Upper lobe of right lung (tissue), 1 donor: ENCODE measurements at regions not wholly inside any gene's neighbourhood (a gene's known extent, or its start where the extent isn't known, plus 50 kb on each side); places are given as distances from the start of the nearest gene placed in this dataset.

ENCODE experiments used
- ATAC-seq: fragments of 200-7000 bp; cut with Tn5 transposase; one replicate; pipeline ENCODE4 v1.9.1; 2020; ENCODE audit warnings: mild to moderate bottlenecking, moderate library complexity
- DNase-seq: peaks from one replicate; pipeline ENCODE4 v3.0.0-alpha.2; 2020
- H3K27ac ChIP-seq: fragments of 200-600 bp; one replicate; pipeline ENCODE4 v1.8.0; 2022
- H3K27me3 ChIP-seq: fragments of 200-600 bp; one replicate; pipeline ENCODE4 v1.8.0; 2022; ENCODE audit warnings: mild to moderate bottlenecking
- H3K36me3 ChIP-seq: fragments of 200-600 bp; one replicate; pipeline ENCODE4 v1.8.0; 2022
- H3K4me1 ChIP-seq: fragments of 200-600 bp; one replicate; pipeline ENCODE4 v1.8.0; 2022
- H3K4me3 ChIP-seq: fragments of 200-600 bp; one replicate; pipeline ENCODE4 v1.8.0; 2022; ENCODE audit warnings: mild to moderate bottlenecking
- H3K9me3 ChIP-seq: fragments of 200-600 bp; one replicate; pipeline ENCODE4 v1.8.0; 2022
- intact Hi-C: fragments of 100-400 bp; cut with DNase I; formaldehyde crosslinking; loops from one replicate; pipeline ENCODE4 v1.11.0; 2022
- TF ChIP-seq, protein P1 (sequence below): fragments of 200-600 bp; IDR thresholded peaks from one replicate; pipeline ENCODE4 v1.8.0; 2022; ENCODE audit warnings: antibody characterized with exemption
- donor health status: DM: no; HTN: yes; CAD: no; lungs with severe emphysema.

DNA sequence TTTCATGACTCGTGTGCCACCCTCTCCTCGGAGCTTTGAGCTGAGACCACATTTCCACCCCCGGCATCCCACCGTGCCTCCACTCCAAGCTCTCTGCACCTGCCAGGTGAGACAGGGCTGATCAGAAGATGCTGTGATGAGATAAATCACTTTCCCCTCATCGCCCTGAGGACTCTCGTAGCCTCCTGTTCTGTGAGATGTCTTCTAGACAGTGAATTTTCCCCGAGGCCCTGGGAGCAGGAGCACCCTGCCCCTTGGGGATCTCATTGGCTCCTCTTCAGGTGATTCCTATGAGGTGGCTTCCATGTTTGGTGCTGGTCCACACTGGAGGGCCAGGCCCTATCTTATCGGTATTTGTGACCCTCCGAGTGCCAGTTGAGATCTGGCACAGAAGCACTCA lies 154.0 kb upstream of the TSHZ3 start:
- Histone ChIP-seq H3K4me3 (no peak overlapping the region), H3K27me3 (no peaks in the 10 kb centered on the region), H3K4me1 (no peaks in the 10 kb centered on the region), H3K27ac (no peak overlapping the region), H3K36me3 (no peaks in the 10 kb centered on the region), H3K9me3 (no peaks in the 10 kb centered on the region)
- intact Hi-C loops = no loop called here
- TF ChIP-seq, protein P1, sequence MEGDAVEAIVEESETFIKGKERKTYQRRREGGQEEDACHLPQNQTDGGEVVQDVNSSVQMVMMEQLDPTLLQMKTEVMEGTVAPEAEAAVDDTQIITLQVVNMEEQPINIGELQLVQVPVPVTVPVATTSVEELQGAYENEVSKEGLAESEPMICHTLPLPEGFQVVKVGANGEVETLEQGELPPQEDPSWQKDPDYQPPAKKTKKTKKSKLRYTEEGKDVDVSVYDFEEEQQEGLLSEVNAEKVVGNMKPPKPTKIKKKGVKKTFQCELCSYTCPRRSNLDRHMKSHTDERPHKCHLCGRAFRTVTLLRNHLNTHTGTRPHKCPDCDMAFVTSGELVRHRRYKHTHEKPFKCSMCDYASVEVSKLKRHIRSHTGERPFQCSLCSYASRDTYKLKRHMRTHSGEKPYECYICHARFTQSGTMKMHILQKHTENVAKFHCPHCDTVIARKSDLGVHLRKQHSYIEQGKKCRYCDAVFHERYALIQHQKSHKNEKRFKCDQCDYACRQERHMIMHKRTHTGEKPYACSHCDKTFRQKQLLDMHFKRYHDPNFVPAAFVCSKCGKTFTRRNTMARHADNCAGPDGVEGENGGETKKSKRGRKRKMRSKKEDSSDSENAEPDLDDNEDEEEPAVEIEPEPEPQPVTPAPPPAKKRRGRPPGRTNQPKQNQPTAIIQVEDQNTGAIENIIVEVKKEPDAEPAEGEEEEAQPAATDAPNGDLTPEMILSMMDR = no peak
- no peak for ATAC-seq
- DNase-seq = no peak

DNA sequence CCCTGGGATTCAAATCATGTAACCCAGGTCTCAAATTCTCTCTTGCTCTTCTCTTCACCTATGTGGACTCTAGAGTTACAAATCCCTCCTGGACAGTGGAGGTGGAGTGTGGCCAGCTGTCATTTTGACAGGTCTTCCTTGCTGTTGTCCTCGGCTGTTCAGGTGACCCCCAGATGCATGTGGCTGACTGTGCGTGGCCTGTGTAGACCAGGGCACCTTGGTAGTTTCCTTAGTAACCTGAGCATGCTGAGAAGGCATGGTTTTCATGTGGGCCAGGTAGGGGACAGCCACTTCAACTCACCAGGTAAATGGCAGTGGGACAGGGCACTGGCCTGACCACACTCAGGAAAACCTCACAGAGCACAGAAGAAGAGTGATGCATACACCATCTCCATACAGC lies 155.0 kb upstream of the TSHZ3 start:
- no peak overlapping the region for H3K4me3 ChIP-seq
- no peaks in the 10 kb centered on the region for H3K27me3 ChIP-seq
- H3K27ac ChIP-seq = no peak overlapping the region
- ATAC-seq = no peak
- intact Hi-C loops = no loop called here
- H3K9me3 ChIP-seq = no peaks in the 10 kb centered on the region
- no peaks in the 10 kb centered on the region for H3K36me3 ChIP-seq
- no peak for DNase-seq
- TF ChIP-seq, protein P1 = no peak
- H3K4me1 ChIP-seq = no peaks in the 10 kb centered on the region

DNA sequence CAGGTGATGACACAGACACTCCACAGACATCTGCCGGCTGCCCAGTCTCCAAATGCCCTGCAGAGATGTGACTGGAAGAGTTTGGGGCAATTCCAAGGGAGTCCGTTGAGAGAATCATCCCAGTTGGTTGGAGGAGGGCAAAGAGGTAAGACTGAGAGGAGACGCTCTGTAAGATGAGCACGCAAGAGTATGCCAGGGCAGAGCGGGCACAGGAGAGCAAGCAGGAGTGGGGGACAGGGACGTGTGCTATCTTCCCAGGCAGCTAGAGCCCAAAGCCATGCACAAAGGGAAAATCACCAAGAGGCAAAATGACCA lies 156.3 kb upstream of the TSHZ3 start:
- intact Hi-C loops = no loop called here
- TF ChIP-seq, protein P1 = no peak
- ATAC-seq = no peak

DNA sequence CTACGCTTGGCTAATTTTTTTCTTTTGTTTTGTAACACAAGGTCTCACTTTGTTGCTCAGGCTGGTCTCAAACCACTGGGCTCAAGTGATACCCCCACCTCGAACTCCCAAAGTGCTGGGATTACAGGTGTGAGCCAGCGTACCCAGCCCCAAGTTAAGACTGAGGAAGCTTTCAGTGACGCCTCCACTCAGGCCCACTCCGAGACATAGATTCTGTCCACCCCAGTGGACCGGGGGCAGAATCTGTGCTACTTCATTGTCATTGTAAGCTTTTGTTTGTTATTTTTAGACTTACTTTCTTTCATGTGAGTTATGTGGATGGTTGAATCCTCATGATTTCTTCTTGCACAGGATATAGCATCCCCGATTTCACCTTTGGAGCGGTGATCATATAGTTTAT lies 156.9 kb upstream of the TSHZ3 start:
- TF ChIP-seq, protein P1 = no peak
- H3K27ac ChIP-seq = no peak overlapping the region
- no peaks in the 10 kb centered on the region for H3K36me3 ChIP-seq
- no peak overlapping the region for H3K4me3 ChIP-seq
- no peaks in the 10 kb centered on the region for H3K9me3 ChIP-seq
- no peaks in the 10 kb centered on the region for H3K4me1 ChIP-seq
- ATAC-seq (no peak), DNase-seq (no peak)
- intact Hi-C loops = no loop called here
- no peaks in the 10 kb centered on the region for H3K27me3 ChIP-seq

More for the DNA sequence above, 156.3 kb upstream of the TSHZ3 start:
- Histone ChIP-seq H3K36me3 (no peaks in the 10 kb centered on the region), H3K4me3 (no peak overlapping the region), H3K4me1 (no peaks in the 10 kb centered on the region), H3K27me3 (no peaks in the 10 kb centered on the region), H3K9me3 (no peaks in the 10 kb centered on the region), H3K27ac (no peak overlapping the region)
- no peak for DNase-seq

DNA sequence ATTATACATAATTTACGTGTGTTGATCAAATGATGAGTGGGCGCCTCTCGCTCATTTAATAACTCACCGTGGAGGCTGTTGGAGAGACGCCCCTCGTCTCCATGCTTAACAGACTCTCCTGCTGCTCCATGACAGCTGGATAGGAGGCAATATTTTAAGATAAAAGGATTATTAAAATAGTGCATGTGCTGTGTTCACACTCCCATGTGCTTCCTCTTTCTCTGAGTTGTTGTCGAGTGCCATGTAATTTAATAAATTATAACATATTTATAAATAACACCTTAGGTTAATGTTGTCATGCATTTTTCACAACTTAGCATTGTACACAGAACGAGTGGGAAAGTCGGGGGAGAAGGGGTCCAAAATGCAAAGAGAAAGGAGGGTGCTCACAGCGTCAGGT lies 161.4 kb upstream of the TSHZ3 start:
- ATAC-seq = no peak
- intact Hi-C loops = no loop called here
- Histone ChIP-seq H3K4me3 (no peak overlapping the region), H3K27me3 (no peaks in the 10 kb centered on the region), H3K4me1 (no peaks in the 10 kb centered on the region), H3K36me3 (no peaks in the 10 kb centered on the region), H3K9me3 (no peaks in the 10 kb centered on the region), H3K27ac (no peak overlapping the region)
- TF ChIP-seq, protein P1 = no peak
- no peak for DNase-seq

DNA sequence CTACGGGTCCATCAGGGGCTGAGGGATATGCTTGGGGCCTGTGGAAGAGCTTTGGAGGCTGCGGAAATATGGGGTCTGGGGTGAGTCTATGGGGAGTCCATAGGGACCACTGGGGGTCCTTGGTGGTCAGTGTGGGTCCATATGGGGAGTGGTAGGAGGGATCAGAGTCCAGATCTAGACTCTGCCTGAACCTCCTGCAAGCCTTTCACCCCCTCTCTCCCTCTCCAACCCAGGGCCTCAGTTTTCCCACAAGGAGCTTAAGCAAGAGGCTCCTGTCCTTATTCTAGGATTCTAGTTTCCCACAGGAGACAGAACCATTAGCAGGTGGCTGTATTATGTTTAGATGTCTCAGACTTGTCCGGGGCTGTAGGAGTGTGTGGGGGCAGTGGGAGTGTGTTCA lies 161.9 kb upstream of the TSHZ3 start:
- DNase-seq (no peak), ATAC-seq (no peak)
- intact Hi-C loops = no loop called here
- TF ChIP-seq, protein P1 = no peak
- no peaks in the 10 kb centered on the region for H3K4me1 ChIP-seq
- no peaks in the 10 kb centered on the region for H3K9me3 ChIP-seq
- H3K27me3 ChIP-seq = no peaks in the 10 kb centered on the region
- H3K4me3 ChIP-seq = no peak overlapping the region
- no peaks in the 10 kb centered on the region for H3K36me3 ChIP-seq
- no peak overlapping the region for H3K27ac ChIP-seq
